Thoracic aorta (tissue), 2 donors: ENCODE measurements at regions not wholly inside any gene's neighbourhood (a gene's known extent, or its start where the extent isn't known, plus 50 kb on each side); places are given as distances from the start of the nearest gene placed in this dataset.

Experiments used
- ATAC-seq: fragments of 150-250 bp; one replicate; pipeline ENCODE4 v1.8.0; 2017; ENCODE audit warnings: low read depth; ENCODE audit not compliant: insufficient number of reproducible peaks, low FRiP score
- DNase-seq: peaks from one replicate; pipeline ENCODE4 v3.0.0-alpha.2; 2020; ENCODE audit warnings: low spot score
- H3K27ac ChIP-seq, 2 donors: fragments of 200-600 bp; sonication (generic); 1 replicate in 1 of 2; 2 replicates in 1 of 2; pipeline ENCODE4 v1.5.1; 2016; ENCODE audit warnings: mild to moderate bottlenecking in 2 of 2, moderate library complexity in 2 of 2
- H3K27me3 ChIP-seq: fragments of 200-600 bp; sonication (generic); replicated peaks from 2 replicates; pipeline ENCODE4 v1.6.0; 2016; ENCODE audit warnings: mild to moderate bottlenecking; ENCODE audit not compliant: insufficient read depth
- H3K36me3 ChIP-seq: fragments of 200-600 bp; sonication (generic); one replicate; pipeline ENCODE4 v1.5.1; 2016
- H3K4me1 ChIP-seq, 2 donors: fragments of 200-600 bp; sonication (generic); 1 replicate in 1 of 2; 2 replicates in 1 of 2; pipeline versions ENCODE4 v1.5.1 to v1.6.0; 2016; ENCODE audit warnings: low read depth in 2 of 2, mild to moderate bottlenecking in 1 of 2; ENCODE audit not compliant: control insufficient read depth in 1 of 2
- H3K4me3 ChIP-seq: fragments of 200-600 bp; sonication (generic); 2 replicates; pipeline ENCODE4 v1.5.1; 2016; ENCODE audit warnings: mild to moderate bottlenecking
- H3K9me3 ChIP-seq: fragments of 200-600 bp; sonication (generic); 2 replicates; pipeline ENCODE4 v1.5.1; 2016
- CTCF ChIP-seq: fragments of 200-600 bp; sonication (generic); IDR thresholded peaks from one replicate; pipeline ENCODE4 v1.5.1; 2019; ENCODE audit warnings: antibody characterized with exemption

DNA sequence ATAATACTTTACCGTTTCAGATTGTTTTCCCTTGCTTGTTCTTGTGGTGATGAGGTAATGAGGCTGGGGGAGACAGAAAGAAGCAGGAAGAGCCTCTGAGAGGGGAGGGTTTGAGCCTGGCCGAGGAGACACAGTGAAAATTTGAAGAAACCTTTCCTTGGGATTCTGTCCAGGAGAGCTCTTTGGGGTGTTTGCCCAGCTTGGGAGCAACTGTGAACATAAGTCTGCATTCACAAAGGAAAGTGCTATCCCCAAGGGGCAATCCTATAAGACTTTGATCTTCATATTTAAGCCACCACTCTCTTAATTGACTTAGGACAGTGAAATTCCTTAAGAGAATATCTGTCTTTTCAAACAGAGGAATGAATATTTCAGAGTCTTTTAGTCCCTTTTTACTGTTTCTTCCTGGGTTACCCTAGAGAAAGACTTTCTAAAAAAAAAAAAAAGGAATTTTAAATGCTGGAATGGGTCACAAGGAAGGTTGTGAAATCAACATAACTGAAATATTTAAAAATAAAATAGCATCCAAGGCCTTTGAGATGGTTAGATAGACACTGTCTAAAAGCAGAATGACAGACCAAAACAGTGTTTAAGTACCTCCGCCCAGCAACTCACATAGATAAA, 52.5 kb upstream of the STAM2 start:
- Histone ChIP-seq H3K36me3 (no peaks in the 10 kb centered on the region), H3K9me3 (no peaks in the 10 kb centered on the region), H3K27ac (peak overlapping the region; percentile 66 to 85), H3K4me1 (peaks cover 22 to 33% of the 10 kb centered on the region in 2 donors), H3K27me3 (no peaks in the 10 kb centered on the region), H3K4me3 (peak overlapping the region; percentile 40)
- DNase-seq (no peak), ATAC-seq (peak; percentile 19)
- no peak for TF ChIP-seq CTCF

- no peak for ATAC-seq
- Histone ChIP-seq H3K4me3 (no peak overlapping the region), H3K9me3 (no peaks in the 10 kb centered on the region), H3K4me1 (peaks cover 12 to 19% of the 10 kb centered on the region in 2 donors), H3K27me3 (no peaks in the 10 kb centered on the region), H3K27ac (no peak overlapping the region), H3K36me3 (no peaks in the 10 kb centered on the region)
- no peak for TF ChIP-seq CTCF
- no peak for DNase-seq
These were observed 55.9 kb upstream of the STAM2 start for GRCh38 chr2:152231446-152231845.

DNA sequence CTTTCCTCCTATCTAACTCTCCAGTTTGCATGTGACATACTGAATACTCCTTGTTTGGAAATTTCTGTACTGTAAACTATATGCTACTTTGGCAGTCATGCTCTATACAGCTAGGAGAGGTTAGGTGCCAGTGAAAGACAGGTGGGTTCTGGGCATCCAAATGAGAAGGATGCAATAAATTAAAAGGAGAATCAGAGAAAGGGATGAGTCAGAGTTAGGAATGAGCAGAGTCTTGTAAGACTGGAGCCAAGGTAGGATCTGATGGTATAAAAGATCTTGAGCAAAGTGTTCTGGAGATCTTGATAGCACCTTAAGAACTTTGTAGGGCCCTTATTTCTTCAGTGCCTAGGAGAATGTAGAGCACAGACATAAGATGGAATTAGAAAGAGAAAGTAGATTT, 58.7 kb upstream of the STAM2 start:
- Histone ChIP-seq H3K4me1 (no peaks in the 10 kb centered on the region), H3K27me3 (no peaks in the 10 kb centered on the region), H3K4me3 (no peak overlapping the region), H3K27ac (no peak overlapping the region), H3K9me3 (no peaks in the 10 kb centered on the region), H3K36me3 (no peaks in the 10 kb centered on the region)
- TF ChIP-seq CTCF = no peak
- DNase-seq = no peak
- no peak for ATAC-seq

GRCh38 chr2:152236191-152236925, 60.8 kb upstream of the STAM2 start:
- Histone ChIP-seq H3K36me3 (no peaks in the 10 kb centered on the region), H3K27ac (no peak overlapping the region), H3K27me3 (no peaks in the 10 kb centered on the region), H3K4me3 (no peak overlapping the region), H3K4me1 (no peaks in the 10 kb centered on the region), H3K9me3 (peaks cover 9% of the 10 kb centered on the region)
- DNase-seq = no peak
- ATAC-seq = no peak
- TF ChIP-seq CTCF = no peak

DNA sequence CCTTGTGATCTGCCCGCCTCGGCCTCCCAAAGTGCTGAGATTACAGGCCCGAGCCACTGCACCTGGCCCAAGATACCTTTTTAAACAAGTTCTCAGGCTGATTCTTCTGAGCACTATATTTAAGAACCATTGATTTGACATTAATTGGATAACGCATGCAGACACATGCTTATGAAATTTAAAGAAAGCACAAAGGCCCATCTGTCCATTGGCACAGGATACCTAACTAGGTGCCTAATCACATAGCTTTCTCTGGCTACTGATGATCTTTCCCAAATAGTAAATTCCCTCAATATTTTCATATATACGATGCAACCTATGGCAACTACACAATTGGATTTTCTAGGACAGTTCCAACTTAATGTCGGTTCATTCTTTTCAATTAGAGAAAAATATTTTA, 62.5 kb upstream of the STAM2 start:
- no peak for DNase-seq
- Histone ChIP-seq H3K27me3 (no peaks in the 10 kb centered on the region), H3K27ac (no peak overlapping the region)

More for the DNA sequence above, 62.5 kb upstream of the STAM2 start:
- no peak for ATAC-seq
- Histone ChIP-seq H3K9me3 (peaks cover 9% of the 10 kb centered on the region), H3K4me3 (no peak overlapping the region), H3K36me3 (no peaks in the 10 kb centered on the region), H3K4me1 (no peaks in the 10 kb centered on the region)
- no peak for TF ChIP-seq CTCF
